ENCODE measurements at regions not wholly inside any gene's neighbourhood (a gene's known extent, or its start where the extent isn't known, plus 50 kb on each side); places are given as distances from the start of the nearest gene placed in this dataset.
"Not testable (repeated sequence)": the region's sequence is repeated elsewhere in the genome, so short reads cannot be mapped to it uniquely, and the experiment has no call there.

DNA sequence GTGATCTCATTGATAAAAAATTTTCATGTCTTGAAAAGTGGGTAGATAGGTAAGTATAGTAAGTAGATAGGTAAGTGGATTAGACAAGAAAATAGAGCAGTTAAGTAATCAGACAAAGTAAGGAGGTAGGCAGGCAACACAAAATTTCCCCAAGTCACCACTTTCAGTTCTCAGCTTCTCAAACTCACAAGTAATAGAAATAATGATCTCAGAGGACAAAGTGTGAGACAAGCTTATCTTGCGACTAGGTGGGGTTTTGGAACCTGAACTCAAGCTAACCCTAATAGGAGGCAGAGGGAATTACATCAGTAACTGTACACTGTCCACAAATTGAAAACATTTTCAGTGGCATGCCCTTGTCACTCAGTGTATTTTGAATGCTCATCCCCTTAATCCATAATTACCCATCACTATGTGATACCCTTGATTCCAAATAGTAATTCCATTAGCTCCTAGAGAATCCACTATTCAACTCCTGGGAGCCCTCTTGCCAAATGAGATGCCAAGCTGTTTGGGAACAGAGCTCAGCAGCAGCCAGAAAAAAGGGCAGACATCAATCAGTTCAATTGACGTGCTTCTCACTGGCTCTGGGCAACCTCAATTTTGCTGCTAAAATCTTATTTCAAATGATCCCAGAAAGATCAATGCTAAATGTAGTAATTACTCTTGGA, 703.2 kb downstream of the XPNPEP1 start:
- Histone ChIP-seq H3K27ac (no peak overlapping the region), H3K9me3 (ENCODE audit: low read depth, low read length) (no peaks in the 10 kb centered on the region), H3K4me3 (no peak overlapping the region), H3K36me3 (ENCODE audit: insufficient read depth, low read length) (no peaks in the 10 kb centered on the region), H3K9ac (ENCODE audit: insufficient read length) (no peak overlapping the region)
- no peak for DNase-seq (ENCODE audit: low read depth, low spot score)
- TF ChIP-seq POLR2AphosphoS5 (IDR thresholded peaks at IDR 0.05; ENCODE audit: borderline replicate concordance, low read depth, low read length) = no peak

DNA sequence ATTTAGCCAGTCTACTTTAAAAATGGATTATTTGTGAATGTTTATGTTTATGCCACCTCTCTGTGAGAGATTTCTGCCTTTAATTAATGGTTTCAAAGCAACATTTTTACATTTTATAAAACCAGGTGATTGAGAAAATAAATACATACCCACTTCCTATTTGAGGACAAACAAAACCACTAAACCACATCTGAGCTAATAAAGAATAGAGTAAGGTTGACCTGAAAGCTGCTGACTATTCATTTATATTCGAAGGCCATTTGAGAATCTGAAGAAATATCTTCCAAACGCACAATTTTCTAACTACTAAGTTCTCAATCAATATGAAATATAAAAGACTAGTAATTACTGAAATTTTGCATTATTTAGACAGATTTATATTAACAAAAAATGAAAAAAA, 705.1 kb downstream of the XPNPEP1 start:
- no peak for TF ChIP-seq EZH2 (IDR thresholded peaks at IDR 0.05)
- no peak for TF ChIP-seq FOXP2 (optimal IDR thresholded peaks at IDR 0.05; ENCODE audit: control extremely low read depth, extremely low read length, insufficient read depth)
- TF ChIP-seq POLR2AphosphoS5 (IDR thresholded peaks at IDR 0.05; ENCODE audit: borderline replicate concordance, low read depth, low read length) = no peak
- DNase-seq (ENCODE audit: low read depth, low spot score) = no peak
- H3K9ac ChIP-seq (ENCODE audit: insufficient read length) = no peak overlapping the region
- no peak overlapping the region for H3K27ac ChIP-seq
- H3K9me3 ChIP-seq (ENCODE audit: low read depth, low read length) = no peaks in the 10 kb centered on the region
- H3K4me3 ChIP-seq = no peak overlapping the region
- H3K36me3 ChIP-seq (ENCODE audit: insufficient read depth, low read length) = no peaks in the 10 kb centered on the region

DNA sequence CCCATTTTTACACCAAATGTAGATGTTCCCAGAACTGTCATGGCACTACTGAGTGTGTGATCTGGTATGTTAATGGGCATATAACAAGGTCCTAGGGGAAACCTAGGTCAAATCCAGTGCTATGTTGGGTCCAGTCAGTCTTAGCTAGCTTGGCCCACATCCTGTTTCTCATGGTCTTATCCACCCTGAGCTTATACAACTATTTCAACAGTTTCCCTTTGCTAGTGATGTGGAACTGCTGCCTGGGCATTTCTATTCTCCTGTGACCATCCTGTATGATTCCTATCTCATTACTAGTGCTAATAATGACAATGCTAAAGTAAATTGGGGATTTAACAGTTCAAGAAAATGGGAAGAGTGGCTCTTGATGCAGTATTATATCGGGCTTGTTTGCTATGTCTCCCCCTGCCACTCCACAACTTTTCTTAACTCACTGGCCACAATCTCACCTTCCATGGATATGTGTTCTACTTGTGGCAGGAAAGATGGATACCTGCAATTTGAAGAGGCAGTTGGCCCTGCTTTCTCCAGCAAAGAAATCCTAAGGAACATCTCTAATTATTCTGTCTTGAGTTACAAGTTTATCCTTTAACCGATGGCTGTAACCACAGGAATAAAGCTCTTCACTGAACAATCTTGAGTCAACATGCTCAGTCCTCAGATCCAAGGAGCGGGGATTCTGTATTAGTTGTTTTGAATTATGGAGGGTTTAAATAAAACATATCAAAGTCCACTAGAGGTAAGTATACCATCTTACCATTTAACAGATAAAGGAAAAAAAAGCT, 707.8 kb downstream of the XPNPEP1 start:
- Histone ChIP-seq H3K4me3 (no peak overlapping the region), H3K9ac (ENCODE audit: insufficient read length) (no peak overlapping the region), H3K9me3 (ENCODE audit: low read depth, low read length) (no peaks in the 10 kb centered on the region), H3K27ac (no peak overlapping the region), H3K36me3 (ENCODE audit: insufficient read depth, low read length) (no peaks in the 10 kb centered on the region)
- TF ChIP-seq FOXP2 (optimal IDR thresholded peaks at IDR 0.05; ENCODE audit: control extremely low read depth, extremely low read length, insufficient read depth) (no peak), POLR2AphosphoS5 (IDR thresholded peaks at IDR 0.05; ENCODE audit: borderline replicate concordance, low read depth, low read length) (no peak), EZH2 (IDR thresholded peaks at IDR 0.05) (no peak)
- no peak for DNase-seq (ENCODE audit: low read depth, low spot score)

DNA sequence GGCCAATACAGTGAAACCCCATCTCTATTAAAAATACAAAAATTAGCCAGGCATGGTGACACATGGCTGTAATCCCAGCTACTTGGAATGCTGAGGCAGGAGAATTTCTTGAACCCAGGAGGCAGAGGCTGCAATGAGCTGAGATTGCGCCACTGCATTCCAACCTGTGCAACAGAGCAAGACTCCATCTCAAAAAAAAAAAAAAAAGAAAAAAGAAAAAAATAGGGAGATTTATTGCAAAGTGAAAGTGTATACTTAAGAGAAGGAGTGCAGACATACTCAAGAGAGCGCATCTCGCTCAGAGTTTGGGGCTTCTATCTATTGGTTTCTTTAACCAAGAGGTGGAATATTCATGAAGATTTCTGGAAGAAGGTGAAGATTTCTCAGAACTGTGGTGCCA, 708.4 kb downstream of the XPNPEP1 start:
- not testable (repeated sequence) for DNase-seq (ENCODE audit: low read depth, low spot score); H3K4me3 ChIP-seq; H3K9ac ChIP-seq (ENCODE audit: insufficient read length); H3K36me3 ChIP-seq (ENCODE audit: insufficient read depth, low read length); H3K9me3 ChIP-seq (ENCODE audit: low read depth, low read length); H3K27ac ChIP-seq

DNA sequence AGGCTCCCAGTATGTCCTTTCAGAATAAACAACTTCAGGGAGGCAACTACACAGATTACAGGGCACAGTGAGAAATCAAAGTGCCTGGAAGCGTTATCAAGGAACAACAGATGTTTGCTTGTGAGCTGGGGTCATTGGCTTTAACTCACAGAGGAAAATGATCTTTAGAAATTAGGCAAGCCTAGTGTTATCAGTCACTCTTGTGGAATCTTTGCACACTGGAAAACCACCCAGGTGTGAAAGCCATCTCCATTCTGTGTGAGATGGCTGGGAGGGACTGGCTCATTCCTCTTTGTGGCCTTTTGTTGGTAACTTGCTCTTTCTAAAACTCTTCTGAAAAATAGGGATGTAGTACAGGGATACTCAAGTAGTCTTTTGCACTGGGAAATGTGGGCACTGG, 716.0 kb downstream of the XPNPEP1 start:
- no peak for TF ChIP-seq FOXP2 (optimal IDR thresholded peaks at IDR 0.05; ENCODE audit: control extremely low read depth, extremely low read length, insufficient read depth)
- no peak for TF ChIP-seq EZH2 (IDR thresholded peaks at IDR 0.05)
- no peak for TF ChIP-seq POLR2AphosphoS5 (IDR thresholded peaks at IDR 0.05; ENCODE audit: borderline replicate concordance, low read depth, low read length)

DNA sequence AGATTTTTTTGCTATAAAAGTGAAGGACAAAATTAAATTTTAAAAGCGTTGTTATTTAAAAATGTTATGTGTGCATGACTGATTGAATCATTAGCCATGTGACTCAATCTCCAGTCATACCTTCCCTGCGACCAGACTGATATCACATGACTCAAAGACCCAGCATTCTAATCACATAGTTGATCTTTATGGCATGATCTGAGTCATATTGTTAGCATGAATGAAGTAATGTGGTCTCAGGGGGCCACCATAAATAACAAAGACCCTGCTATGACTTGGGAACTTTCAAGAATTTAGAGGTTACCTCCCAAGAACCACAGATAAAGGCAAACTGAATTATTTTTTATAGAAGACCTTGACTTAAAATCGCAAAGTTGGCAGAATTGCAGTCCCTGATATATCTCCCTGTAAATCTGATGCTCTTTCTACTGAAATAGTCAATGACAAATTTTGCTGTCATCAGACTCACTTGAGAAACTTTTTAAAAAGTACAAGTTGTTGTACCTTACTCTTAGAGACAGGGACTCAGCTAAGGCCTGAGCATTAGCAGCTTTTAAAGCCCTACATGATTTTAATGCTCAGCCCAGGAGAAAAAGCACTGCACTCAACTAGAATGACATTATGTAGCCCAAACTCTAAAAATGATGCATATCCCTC, 717.3 kb downstream of the XPNPEP1 start:
- H3K27ac ChIP-seq = peak overlapping the region; percentile 62; the same call in 1 of the 2 replicates
- H3K9me3 ChIP-seq (ENCODE audit: low read depth, low read length) = no peaks in the 10 kb centered on the region
- TF ChIP-seq FOXP2 (optimal IDR thresholded peaks at IDR 0.05; ENCODE audit: control extremely low read depth, extremely low read length, insufficient read depth) = no peak
- no peak for TF ChIP-seq EZH2 (IDR thresholded peaks at IDR 0.05)
- TF ChIP-seq POLR2AphosphoS5 (IDR thresholded peaks at IDR 0.05; ENCODE audit: borderline replicate concordance, low read depth, low read length) = no peak
- no peaks in the 10 kb centered on the region for H3K36me3 ChIP-seq (ENCODE audit: insufficient read depth, low read length)
- DNase-seq (ENCODE audit: low read depth, low spot score) = no peak
- H3K9ac ChIP-seq (ENCODE audit: insufficient read length) = no peak overlapping the region
- no peak overlapping the region for H3K4me3 ChIP-seq

More for the DNA sequence above, 716.0 kb downstream of the XPNPEP1 start:
- Histone ChIP-seq H3K27ac (no peak overlapping the region), H3K9ac (ENCODE audit: insufficient read length) (no peak overlapping the region), H3K4me3 (no peak overlapping the region), H3K36me3 (ENCODE audit: insufficient read depth, low read length) (no peaks in the 10 kb centered on the region), H3K9me3 (ENCODE audit: low read depth, low read length) (no peaks in the 10 kb centered on the region)
- no peak for DNase-seq (ENCODE audit: low read depth, low spot score)

DNA sequence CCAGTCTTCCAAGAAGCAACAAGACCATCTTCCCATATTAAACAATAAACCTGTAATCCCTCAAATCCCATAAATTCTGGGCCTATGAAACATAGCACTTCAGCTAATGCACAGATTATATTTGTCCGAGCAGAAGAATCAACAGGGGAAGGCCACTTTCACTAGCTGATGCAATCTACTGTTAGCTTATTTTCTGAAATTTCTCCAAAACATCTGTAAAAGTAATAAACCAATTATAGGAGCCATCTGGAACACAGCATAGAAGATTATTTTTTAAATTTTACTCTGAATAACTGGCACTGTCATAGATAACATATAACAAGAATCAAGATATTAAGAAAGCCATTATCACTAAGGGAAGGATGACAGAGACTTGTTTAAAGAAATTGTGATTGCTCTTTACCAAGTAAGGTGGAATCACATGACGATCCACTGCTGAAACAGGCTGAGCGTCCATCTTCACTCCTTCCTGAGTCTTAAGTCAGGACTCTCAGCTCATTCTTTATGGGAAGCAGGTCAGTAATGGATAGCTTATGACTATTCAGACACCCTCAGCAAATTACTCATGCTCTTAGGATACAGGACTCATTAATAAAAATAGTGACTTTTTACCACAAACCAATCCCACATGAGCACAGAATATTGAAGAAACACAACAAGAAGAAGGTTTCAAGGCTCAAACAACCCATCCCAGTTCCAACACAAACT, 719.5 kb downstream of the XPNPEP1 start:
- TF ChIP-seq FOXP2 (optimal IDR thresholded peaks at IDR 0.05; ENCODE audit: control extremely low read depth, extremely low read length, insufficient read depth) (no peak), POLR2AphosphoS5 (IDR thresholded peaks at IDR 0.05; ENCODE audit: borderline replicate concordance, low read depth, low read length) (no peak), EZH2 (IDR thresholded peaks at IDR 0.05) (no peak)
- peak overlapping the region; percentile 75 for H3K27ac ChIP-seq
- no peak overlapping the region for H3K4me3 ChIP-seq
- no peaks in the 10 kb centered on the region for H3K36me3 ChIP-seq (ENCODE audit: insufficient read depth, low read length)
- no peaks in the 10 kb centered on the region for H3K9me3 ChIP-seq (ENCODE audit: low read depth, low read length)
- no peak overlapping the region for H3K9ac ChIP-seq (ENCODE audit: insufficient read length)
- no peak for DNase-seq (ENCODE audit: low read depth, low spot score)

DNA sequence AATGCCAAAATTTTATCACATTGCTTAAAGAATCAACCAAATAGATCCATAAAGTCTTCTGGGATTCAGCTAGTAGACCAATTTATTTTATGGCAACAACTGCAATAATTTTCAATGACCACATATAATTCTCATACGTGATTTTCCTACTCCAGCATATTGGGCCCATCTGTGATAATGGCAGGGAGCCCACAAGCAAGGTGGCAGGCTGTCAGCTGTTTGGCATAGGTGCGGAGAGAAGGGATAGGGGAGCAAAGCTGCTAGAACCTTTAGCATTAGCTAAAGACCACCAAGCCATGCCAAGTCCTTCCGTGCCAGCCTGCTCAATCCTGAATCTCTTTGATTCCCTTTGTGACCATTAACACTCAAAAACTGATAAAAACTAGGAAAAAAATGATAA, 721.2 kb downstream of the XPNPEP1 start:
- no peak overlapping the region for H3K4me3 ChIP-seq
- TF ChIP-seq FOXP2 (optimal IDR thresholded peaks at IDR 0.05; ENCODE audit: control extremely low read depth, extremely low read length, insufficient read depth) (no peak), POLR2AphosphoS5 (IDR thresholded peaks at IDR 0.05; ENCODE audit: borderline replicate concordance, low read depth, low read length) (no peak), EZH2 (IDR thresholded peaks at IDR 0.05) (no peak)
- no peak overlapping the region for H3K9ac ChIP-seq (ENCODE audit: insufficient read length)
- 0 out of 2 replicates have a peak, but pooled peaks cover 3% of the 10 kb centered on the region for H3K36me3 ChIP-seq (ENCODE audit: insufficient read depth, low read length)
- 0 out of 2 replicates have a peak overlapping the region, but pooled peaks have one; percentile 25 for H3K27ac ChIP-seq
- no peaks in the 10 kb centered on the region for H3K9me3 ChIP-seq (ENCODE audit: low read depth, low read length)
- no peak for DNase-seq (ENCODE audit: low read depth, low spot score)

All from SK-N-MC (cell line).